OCI-LY7 (cell line): ENCODE measurements at regions not wholly inside any gene's neighbourhood (a gene's known extent, or its start where the extent isn't known, plus 50 kb on each side); places are given as distances from the start of the nearest gene placed in this dataset.

Experiments used
- CTCF ChIP-seq: fragments of 200-600 bp; sonication (generic); conservative IDR thresholded peaks from 2 replicates; pipeline ENCODE4 v1.5.1; 2014; ENCODE audit warnings: mild to moderate bottlenecking, antibody characterized with exemption, low read length, moderate library complexity, mixed read lengths
- EZH2phosphoT487 ChIP-seq: fragments of 200-600 bp; sonication (generic); IDR thresholded peaks from 2 replicates; pipeline ENCODE4 v1.6.1; 2018; ENCODE audit warnings: low read depth, borderline replicate concordance, mild to moderate bottlenecking, mixed run types, antibody characterized with exemption, low read length, moderate library complexity, mixed read lengths

DNA sequence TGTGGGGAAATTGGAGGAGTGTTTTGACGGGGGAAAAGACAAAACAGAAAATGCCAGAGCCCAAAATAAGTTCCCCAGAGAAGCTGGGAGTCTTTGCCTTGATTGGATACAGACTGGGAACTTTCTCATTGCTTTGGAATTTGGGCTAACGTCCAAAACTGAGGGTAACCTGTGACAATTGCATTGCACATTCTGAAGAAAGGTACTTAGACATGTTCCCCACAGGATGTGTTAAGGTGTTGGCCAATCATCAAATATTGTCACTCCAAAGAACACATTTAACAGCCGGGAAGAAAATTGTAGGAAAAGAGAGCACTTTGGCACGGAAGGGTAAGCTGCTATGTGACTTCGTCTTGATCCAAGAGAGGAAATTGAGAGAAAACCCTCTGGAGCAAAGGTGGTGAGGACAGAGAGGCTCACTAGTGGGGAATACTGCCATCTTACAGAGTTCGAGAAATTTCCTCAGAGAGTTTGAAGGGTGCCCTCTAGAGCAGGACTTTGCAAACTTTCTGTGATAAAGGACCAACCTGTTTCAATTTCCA is 619.5 kb upstream of the TBL1XR1 start:
- TF ChIP-seq CTCF (peak; percentile 47), EZH2phosphoT487 (no peak)
